Psoas muscle (tissue), 7 donors: ENCODE measurements at regions not wholly inside any gene's neighbourhood (a gene's known extent, or its start where the extent isn't known, plus 50 kb on each side); places are given as distances from the start of the nearest gene placed in this dataset.
"Not testable (repeated sequence)": the region's sequence is repeated elsewhere in the genome, so short reads cannot be mapped to it uniquely, and the experiment has no call there.

ENCODE experiments used
- ATAC-seq, 4 donors: fragments of 200-7000 bp; cut with Tn5 transposase; one replicate each; pipeline ENCODE4 v1.9.1; 2020; ENCODE audit warnings: moderate library complexity in 3 of 4, mild to moderate bottlenecking in 2 of 4
- DNase-seq, 2 donors: peaks; one replicate each; pipeline ENCODE4 v3.0.0-alpha.2; 2020
- H3K27ac ChIP-seq: fragments of 200-600 bp; one replicate; pipeline ENCODE4 v1.8.0; 2022
- H3K27me3 ChIP-seq, 3 donors: fragments of 200-600 bp in 1 of 3; one replicate each; pipeline versions ENCODE4 v1.6.1 to v1.8.0; 2013 to 2022; ENCODE audit warnings: low read length in 2 of 3, mild to moderate bottlenecking in 2 of 3, moderate library complexity in 1 of 3; ENCODE audit not compliant: insufficient read depth in 3 of 3
- H3K36me3 ChIP-seq, 2 donors: fragments of 200-600 bp in 1 of 2; one replicate each; pipeline versions ENCODE4 v1.6.1 to v1.8.0; 2013 to 2022; ENCODE audit warnings: low read depth in 1 of 2, mild to moderate bottlenecking in 1 of 2, moderate library complexity in 1 of 2; ENCODE audit not compliant: insufficient read depth in 1 of 2
- H3K4me1 ChIP-seq: fragments of 200-600 bp; one replicate; pipeline ENCODE4 v1.8.0; 2022
- H3K4me3 ChIP-seq: fragments of 200-600 bp; one replicate; pipeline ENCODE4 v1.8.0; 2022; ENCODE audit warnings: mild to moderate bottlenecking
- H3K9me3 ChIP-seq: fragments of 200-600 bp; one replicate; pipeline ENCODE4 v1.8.0; 2022
- WGBS, 3 donors: extraction: QIAGEN DNeasy Blood & Tissue Kit; methylation state at CpG; one replicate each; pipeline versions ENCODE4 v1.1.6 to v1.1.7; 2013; 5-methylcytosine and 5-hydroxymethylcytosine counted together
- intact Hi-C, 2 donors: fragments of 100-400 bp; cut with DNase I; formaldehyde crosslinking; loops; one replicate each; pipeline versions ENCODE4 v1.11.0 to v1.14.2; 2022
- TF ChIP-seq, protein P1 (sequence below): fragments of 200-600 bp; IDR thresholded peaks from one replicate; pipeline ENCODE4 v1.8.0; 2022; ENCODE audit warnings: antibody characterized with exemption
- donor health status: healthy with polysubstance abuse.
- donor health status: DM: no; HTN: no; CAD: no; lungs with moderate emphysema.
- donor health status: Bipolar disorder and iron deficiency.
- donor health status: healthy.
- donor health status: DM: yes; HTN: yes; CAD: no.
- donor health status: DM: no; HTN: no; CAD: no.
- donor health status: DM: yes; HTN: yes; CAD: no.

DNA sequence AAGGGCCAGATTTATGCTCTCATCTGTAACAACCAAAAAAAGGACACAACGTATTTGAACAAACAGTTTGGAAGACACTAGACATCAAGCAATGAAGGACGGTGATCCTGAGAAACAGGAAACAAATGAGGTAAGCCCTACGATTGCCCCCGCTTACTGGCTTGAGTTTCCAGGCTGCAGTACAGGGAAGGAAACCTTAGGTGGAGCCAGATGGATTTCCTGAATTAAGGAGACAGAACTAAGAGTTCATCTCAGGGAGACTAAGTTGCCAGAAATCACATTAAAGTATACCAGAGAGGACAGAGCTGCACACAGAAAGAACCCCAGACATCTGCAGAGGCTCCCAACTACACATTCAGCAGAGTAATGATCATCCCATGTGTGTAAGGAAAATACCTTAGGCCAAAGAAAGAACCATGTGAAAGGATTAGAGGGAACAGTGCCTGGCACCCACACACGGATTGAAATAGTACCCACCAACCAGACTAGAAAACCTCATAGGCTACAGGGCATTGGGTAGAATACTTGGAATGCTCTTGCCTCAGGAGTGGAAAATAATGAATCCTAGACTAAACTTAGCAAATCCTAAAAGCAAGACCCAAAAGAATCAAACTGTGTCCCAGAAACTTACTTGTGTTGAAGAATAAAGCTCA, 99.3 kb upstream of the NIPBL start:
- Histone ChIP-seq H3K4me3 (no peak overlapping the region), H3K4me1 (no peaks in the 10 kb centered on the region), H3K36me3 (no peaks in the 10 kb centered on the region), H3K9me3 (no peaks in the 10 kb centered on the region), H3K27ac (no peak overlapping the region), H3K27me3 (no peaks in the 10 kb centered on the region)
- ATAC-seq (peak in 3 of 4 donors; percentile 63 to 72 (median 65)), DNase-seq (no peak)
- intact Hi-C loops, result no loop called here
- TF ChIP-seq, protein P1, sequence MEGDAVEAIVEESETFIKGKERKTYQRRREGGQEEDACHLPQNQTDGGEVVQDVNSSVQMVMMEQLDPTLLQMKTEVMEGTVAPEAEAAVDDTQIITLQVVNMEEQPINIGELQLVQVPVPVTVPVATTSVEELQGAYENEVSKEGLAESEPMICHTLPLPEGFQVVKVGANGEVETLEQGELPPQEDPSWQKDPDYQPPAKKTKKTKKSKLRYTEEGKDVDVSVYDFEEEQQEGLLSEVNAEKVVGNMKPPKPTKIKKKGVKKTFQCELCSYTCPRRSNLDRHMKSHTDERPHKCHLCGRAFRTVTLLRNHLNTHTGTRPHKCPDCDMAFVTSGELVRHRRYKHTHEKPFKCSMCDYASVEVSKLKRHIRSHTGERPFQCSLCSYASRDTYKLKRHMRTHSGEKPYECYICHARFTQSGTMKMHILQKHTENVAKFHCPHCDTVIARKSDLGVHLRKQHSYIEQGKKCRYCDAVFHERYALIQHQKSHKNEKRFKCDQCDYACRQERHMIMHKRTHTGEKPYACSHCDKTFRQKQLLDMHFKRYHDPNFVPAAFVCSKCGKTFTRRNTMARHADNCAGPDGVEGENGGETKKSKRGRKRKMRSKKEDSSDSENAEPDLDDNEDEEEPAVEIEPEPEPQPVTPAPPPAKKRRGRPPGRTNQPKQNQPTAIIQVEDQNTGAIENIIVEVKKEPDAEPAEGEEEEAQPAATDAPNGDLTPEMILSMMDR, result peak; percentile 48
- WGBS, 3 donors, result 9 to 24% (median 16%) methylated on average over 5 of the region's 5 CpGs

DNA sequence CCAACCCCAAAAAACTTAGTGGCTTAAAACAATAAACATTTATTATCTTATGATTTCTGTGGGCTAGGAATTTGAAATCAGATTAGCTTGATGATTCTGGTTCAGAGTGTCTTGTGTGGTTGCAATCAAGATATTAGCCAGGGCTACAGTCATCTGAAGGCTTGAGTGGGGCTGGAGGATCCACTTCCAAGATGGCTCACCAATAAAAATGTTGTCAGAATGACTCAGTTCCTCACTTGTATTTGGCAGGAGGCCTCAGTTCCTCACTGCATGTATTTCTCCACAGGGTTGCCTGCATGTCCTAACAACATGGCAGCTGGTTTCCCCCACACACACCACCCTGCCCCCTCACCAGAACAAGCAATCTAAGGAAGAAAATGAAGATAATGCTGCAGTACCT, 98.2 kb upstream of the NIPBL start:
- ATAC-seq (no peak), DNase-seq (no peak)
- Histone ChIP-seq H3K4me1 (no peaks in the 10 kb centered on the region), H3K4me3 (no peak overlapping the region), H3K9me3 (no peaks in the 10 kb centered on the region), H3K27me3 (no peaks in the 10 kb centered on the region), H3K36me3 (no peaks in the 10 kb centered on the region), H3K27ac (no peak overlapping the region)
- intact Hi-C loops, result no loop called here
- TF ChIP-seq, protein P1, result no peak

DNA sequence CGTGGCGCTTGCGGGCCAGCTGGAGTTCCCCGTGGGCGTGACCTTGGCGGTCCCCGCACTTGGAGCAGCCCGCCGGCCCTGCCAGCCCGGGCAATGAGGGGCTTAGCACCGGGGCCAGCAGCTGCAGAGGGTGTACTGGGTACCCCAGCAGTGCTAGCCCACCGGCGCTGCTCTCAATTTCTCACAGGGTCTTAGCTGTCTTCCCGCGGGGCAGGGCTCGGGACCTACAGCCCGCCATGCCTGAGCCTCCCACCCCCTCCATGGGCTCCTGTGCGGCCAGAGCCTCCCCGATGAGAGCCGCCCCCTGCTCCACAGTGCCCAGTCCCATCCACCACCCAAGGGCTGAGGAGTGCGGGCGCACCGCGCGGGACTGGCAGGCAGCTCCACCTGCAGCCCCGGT, 94.0 kb upstream of the NIPBL start:
- H3K4me3 ChIP-seq, DNase-seq, ATAC-seq, H3K27me3 ChIP-seq, intact Hi-C loops, H3K36me3 ChIP-seq, H3K27ac ChIP-seq, H3K9me3 ChIP-seq, H3K4me1 ChIP-seq: not testable (repeated sequence)
- WGBS, 3 donors, result 94 to 96% (median 95%) methylated on average over 23 to 26 of the region's 26 CpGs

DNA sequence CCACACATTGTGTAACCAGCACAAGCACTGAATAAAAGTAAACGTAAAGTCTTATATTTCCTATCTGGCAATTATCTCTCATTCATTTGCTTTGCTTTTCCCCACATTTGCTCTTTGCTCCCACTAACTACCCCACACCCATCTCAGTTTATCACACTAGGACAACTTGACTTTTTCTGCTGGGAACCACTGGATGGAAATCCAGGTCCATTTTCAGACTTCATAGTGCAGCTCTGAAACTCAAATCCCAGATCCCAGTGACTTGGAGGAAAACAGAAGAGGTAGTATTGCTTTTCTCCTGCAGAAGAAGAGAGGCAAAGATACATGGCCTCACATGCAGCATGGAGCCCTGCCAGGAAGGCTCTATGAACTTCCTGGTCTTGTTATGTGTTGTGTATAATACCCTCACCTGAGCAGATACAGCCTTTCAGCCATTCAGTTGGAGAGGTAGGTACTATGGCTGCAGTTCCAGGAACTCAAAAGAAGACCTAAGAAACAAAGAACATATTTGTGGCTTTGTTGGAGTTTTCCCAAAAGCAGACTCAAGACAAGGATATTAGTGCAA, 90.0 kb upstream of the NIPBL start:
- no peak for ATAC-seq
- no peak for DNase-seq
- TF ChIP-seq, protein P1, result no peak
- intact Hi-C loops, result no loop called here
- no peaks in the 10 kb centered on the region for H3K27me3 ChIP-seq
- WGBS, 3 donors, result 78 to 87% (median 83%) methylated on average over 1 of the region's 1 CpG
- no peaks in the 10 kb centered on the region for H3K9me3 ChIP-seq
- H3K36me3 ChIP-seq, result no peaks in the 10 kb centered on the region
- H3K4me3 ChIP-seq, result no peak overlapping the region
- H3K4me1 ChIP-seq, result no peaks in the 10 kb centered on the region
- no peak overlapping the region for H3K27ac ChIP-seq

DNA sequence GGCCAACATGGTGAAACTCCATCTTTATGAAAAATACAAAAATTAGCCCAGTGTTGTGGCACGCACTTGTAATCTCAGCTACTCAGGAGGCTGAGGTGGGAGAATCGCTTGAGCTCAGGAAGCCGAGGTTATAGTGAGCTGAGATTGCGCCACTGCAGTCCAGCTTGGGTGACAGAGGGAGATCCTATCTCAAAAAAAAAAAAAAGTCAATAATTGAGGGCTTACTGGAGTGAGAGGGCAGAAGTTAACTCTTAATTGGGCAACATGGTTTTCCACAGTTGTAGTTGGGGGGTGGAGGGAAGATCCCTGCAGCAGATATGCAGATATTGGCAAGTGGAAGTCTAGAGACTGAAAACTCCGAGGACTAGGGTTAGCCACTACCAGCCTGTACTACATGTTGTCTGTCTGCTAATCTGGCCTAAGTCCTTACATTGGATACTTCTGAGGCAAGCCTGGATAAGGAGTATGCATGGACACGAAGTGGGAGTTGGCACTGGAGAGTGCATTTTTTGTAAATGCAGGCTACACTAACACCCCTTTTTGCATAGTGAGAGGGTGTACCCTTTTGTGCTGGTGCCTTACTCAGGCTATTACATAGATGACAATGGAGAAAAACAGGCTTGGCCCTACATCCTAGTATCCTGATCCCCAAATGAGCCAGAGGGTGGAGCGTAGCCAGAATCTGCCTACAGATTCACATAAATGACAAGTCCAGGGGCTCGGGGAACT, 89.0 kb upstream of the NIPBL start:
- H3K4me1 ChIP-seq, result no peaks in the 10 kb centered on the region
- no peaks in the 10 kb centered on the region for H3K9me3 ChIP-seq
- intact Hi-C loops, result no loop called here
- 85 to 86% (median 85%) methylated on average over 8 of the region's 8 CpGs for WGBS, 3 donors
- no peak overlapping the region for H3K27ac ChIP-seq
- H3K27me3 ChIP-seq, result no peaks in the 10 kb centered on the region
- no peaks in the 10 kb centered on the region for H3K36me3 ChIP-seq
- DNase-seq (no peak), ATAC-seq (no peak)
- TF ChIP-seq, protein P1, result no peak
- H3K4me3 ChIP-seq, result no peak overlapping the region
